Activated CD4-positive, CD25-positive, alpha-beta regulatory T cell treated with anti-CD3 and anti-CD28 coated beads, Interleukin-2, amount 50 U/mL, for 16 hours (primary cell): ENCODE measurements at regions not wholly inside any gene's neighbourhood (a gene's known extent, or its start where the extent isn't known, plus 50 kb on each side); places are given as distances from the start of the nearest gene placed in this dataset.

ENCODE experiments used
- DNase-seq: peaks from one replicate; pipeline ENCODE4 v3.0.0-alpha.2; 2020; ENCODE audit warnings: low read depth, low spot score

GRCh38 chr12:107400686-107401447, 284.7 kb upstream of the PWP1 start:
- DNase-seq: no peak

DNA sequence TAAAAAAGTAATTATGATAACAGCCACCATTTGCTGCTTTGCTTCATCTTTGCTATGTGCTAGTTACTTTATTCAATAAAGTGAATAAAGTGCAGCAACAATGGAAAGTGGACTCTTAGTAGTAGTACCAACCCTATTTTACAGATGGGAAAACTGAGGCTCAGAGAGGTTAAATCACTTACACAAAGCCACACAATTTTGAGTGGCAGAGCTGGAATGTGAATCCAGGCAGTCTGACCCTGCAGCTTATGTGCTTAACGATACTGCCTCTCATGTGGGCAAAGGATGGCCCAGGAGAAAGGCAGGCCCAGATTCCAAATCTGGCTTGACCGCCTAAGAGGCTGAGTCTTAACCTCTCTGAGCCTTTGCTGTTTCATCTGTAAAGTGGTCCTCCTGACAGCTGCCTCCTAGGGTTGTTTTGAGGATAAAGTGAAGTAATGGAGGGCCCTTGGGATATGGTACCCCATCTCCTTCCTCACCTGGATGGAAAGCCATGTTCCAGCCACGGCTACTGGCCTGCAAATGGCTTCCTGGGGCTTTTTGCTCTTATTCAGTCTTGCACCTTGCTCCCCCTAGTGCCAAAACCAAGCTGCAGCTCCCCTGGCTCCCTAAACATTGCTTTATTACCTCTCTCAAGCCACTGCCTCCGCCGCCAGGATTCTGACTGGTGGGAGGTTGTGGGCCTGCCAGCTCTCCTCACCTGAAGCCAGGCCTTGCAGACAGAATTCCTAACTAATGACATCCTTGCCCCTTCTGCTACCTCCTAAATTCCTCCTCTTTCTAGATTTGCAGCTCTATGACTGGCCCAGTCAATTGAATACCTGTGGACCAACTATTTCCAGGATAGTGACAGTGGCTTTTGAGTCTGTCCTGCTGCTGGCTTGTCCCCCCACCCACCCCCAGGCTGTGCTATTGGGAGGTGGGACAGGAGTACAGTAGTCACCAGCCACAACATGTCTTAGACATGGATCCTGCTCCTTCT, 283.3 kb upstream of the PWP1 start:
- peak; percentile 21 for DNase-seq

- DNase-seq: no peak
Measured at GRCh38 chr12:107404981-107405380, 280.6 kb upstream of the PWP1 start.

DNA sequence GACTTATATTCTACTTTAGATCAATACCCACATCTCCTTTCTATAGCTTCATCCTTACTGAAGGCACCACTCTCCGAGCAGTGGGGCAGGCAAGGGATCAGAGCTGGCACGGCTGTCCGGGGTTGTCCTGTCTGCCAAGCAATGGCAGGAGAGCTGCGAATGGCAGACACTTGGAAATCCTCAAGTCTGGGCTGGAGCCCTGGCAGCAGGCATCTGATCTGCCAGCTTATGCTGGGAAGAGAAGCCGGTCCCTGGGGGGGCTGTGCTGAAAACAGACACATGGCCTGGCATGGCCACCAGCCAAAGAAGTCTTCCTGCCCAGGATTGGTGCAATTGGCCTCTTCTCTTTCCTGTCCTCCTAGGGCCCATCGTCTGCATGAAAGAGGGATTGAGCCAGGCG, 280.2 kb upstream of the PWP1 start:
- no peak for DNase-seq

DNA sequence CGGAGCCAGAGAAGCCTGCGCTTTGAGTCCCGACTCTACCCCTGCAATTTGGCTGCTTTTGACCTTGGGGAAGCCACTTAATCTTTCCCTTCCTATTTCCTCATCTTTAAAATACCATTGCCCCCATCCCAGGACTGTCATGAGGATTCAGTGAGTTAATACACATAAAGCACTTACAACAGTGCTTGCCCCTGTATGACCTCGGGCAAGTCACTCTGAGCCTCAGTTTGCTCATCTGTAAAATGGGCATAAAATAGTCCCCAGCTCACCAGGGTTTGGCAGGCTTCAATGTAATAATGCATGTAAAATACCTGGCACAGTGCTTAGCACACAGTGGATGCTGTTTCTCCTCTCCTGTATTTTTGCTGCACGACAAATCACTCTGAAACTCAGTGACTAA, 278.7 kb upstream of the PWP1 start:
- DNase-seq: no peak

DNA sequence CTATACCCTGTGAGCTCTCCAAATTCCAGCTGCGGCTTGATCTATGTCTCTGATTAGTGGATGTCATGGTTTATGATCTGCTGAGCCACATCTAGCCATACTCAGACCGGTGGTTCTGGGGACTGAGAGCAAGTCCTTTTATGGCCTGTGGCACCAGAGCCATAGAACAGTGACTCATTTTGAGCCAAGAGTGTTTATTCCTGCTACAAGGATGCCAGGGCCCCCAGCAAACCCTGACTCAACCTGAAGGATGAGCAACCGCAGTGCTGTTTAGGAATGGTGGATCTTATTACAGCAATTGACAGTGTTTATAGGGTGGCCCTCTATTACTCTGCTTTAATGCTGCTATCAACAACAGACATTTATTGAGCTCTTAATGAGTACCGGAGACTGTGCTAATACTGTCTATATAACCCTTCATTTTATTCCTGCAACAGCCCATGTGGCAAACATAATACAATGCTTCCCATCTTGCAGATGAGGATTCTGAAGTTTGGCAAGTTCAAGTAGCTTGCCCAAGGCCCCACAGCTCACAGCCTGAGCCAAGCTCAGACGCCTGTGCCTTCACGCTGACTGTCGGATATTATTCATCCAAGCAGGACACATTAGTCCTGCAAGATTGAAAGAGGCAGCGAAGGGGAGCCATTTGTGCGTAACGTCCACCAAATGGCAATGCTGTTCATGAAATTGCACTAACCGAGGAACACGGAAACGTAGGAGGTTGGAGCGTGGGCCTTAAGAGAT, 273.6 kb upstream of the PWP1 start:
- no peak for DNase-seq

- DNase-seq: no peak
Measured at GRCh38 chr12:107415071-107415470, 270.5 kb upstream of the PWP1 start.

DNA sequence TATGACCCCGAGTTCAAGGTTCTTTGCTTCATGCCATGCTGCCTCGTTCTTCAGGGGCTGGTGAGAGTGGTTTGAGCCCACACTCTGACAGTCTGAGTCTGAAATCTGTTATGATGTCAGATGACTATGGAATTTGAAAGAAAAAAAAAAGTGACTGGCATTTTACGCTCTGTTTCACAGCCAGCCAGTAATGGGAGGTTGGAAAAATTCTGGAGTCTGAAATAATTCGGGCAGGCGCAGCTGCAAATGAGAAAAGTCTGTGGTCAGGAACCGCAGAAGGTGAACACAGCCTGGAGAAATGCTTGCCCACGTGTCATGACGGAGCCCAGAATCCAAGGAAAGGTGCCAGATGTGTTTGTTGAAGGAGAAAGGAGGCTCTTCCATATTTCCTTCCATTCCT, 269.8 kb upstream of the PWP1 start:
- no peak for DNase-seq

DNA sequence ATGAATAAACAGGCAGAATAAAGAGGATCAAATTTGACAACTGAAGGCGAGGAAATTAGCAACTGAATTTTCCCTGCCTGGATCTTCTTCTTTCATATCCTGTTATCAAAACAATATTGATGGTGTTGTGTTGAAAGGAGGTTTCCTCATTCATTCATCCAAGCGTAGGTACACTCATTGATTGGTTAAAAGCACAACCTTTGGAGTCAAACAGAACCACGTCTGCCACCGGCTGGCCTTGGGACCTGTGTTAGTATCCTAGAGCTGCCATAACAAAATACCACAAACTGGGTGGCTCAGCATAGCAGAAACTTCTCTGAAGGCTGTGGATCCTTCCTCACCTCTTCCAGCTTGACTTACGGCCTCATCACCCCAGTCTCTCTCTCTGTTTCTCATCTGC, 268.6 kb upstream of the PWP1 start:
- DNase-seq: no peak

GRCh38 chr12:107418981-107419380, 266.6 kb upstream of the PWP1 start:
- DNase-seq: no peak

DNA sequence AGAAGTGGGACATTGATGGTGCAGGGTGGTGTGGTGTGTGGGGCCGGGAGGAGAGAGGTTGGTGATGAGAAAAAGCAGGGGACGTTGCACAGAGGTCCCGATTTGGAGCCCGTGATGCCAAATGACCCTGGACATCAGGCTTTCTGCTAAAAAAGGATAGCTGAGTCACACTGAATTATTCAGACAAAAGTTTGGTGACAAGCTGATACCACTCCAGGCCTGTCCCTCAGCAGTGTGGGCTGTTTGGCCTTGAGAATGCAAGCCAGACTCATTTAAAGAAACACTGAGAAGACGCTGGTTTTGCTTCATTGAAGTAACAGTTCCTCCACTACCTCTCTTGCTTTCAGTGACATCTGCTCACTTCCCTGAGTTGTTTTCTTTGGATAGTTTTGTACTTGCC, 262.1 kb upstream of the PWP1 start:
- DNase-seq: no peak

- no peak for DNase-seq
Measured at GRCh38 chr12:107429006-107429705, 256.4 kb upstream of the PWP1 start.

DNA sequence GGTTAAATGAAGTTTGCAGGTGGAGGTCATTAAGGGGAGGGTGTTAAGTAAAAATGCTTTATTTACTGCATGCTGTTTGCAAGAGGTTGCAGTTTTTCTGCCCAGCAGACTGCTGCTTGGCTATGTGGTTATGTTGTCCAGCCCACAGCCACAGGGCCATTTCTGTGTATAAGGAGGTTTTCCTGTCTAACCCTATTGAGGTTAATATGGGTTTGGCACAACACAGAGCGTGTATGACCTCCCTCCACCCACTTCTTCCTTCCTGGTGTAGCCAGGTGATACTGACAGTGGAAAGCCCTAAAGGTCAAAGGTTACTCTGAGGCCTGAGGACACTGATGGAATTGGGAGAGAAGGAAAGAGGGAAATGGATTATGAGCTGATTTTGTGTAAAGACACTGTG, 253.7 kb upstream of the PWP1 start:
- no peak for DNase-seq

GRCh38 chr12:107435072-107435471, 250.5 kb upstream of the PWP1 start:
- DNase-seq: no peak

- DNase-seq: no peak
Measured at GRCh38 chr12:107435520-107435919, 250.1 kb upstream of the PWP1 start.

DNA sequence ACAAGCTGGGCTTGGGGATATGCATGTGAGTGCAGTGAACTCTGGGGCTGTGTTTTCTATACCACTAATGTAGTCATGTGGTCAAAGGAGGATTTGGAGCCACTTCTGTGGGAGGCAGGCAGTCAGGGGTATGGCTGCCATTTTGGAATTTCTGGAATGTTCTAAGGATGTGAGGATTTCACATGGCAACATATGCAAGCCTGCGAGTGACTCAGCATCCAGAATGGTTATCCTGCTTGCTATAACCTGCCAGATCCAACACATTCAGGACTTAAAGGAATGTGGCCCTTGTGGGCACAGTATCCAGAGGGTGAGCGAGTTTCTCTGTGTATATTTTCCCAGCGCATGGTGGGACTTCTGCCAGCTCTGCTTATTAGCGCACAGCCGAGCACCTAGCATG, 249.2 kb upstream of the PWP1 start:
- DNase-seq: no peak

GRCh38 chr12:107436836-107437235, 248.8 kb upstream of the PWP1 start:
- DNase-seq: no peak

DNA sequence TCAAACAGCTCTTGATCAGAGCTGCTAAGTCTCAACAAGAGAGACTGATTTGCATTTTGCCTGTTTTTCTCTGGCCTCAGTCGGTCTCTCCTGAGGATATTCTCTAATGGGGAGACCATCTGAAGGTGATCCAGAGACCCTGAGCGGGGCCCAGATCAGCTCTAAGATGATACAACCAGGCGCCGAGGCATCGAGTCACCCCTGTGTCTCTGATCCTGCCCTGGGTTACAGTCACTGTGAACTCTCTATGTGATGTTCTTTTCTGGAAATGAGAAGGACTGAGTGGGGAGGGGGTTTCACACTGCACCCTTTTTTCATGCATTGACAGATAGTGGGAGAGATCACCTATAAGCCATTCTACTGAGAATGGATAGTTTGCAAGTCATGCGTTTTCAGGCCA, 247.6 kb upstream of the PWP1 start:
- no peak for DNase-seq

- no peak for DNase-seq
Measured at GRCh38 chr12:107439026-107439738, 246.4 kb upstream of the PWP1 start.

DNA sequence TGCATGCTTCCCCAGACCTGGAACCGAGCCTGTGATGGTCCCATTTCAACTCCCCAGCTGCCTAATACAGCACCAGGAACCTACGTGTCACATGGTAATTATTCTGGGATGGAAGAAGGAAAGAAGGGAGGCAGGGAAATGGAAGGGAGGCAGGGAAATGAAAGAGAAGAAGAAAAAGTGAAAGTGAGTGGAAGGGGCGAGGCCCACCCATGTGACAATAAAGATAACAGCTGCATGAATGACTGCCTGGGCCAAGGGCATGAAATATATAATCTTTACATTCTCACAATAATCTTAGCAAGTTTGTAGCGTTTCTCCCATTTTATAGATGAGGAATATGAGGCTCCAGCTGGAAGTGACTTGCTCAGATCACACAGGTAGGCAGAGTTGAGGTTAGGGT, 245.0 kb upstream of the PWP1 start:
- no peak for DNase-seq
